ENCODE measurements at regions not wholly inside any gene's neighbourhood (a gene's known extent, or its start where the extent isn't known, plus 50 kb on each side); places are given as distances from the start of the nearest gene placed in this dataset.

- DNase-seq (ENCODE audit: low read depth in 1 of 2, low spot score in 1 of 2): no peak
Observed at GRCh38 chr9:79287708-79288290, 284.0 kb upstream of the TLE4 start.

- DNase-seq (ENCODE audit: low read depth in 1 of 2, low spot score in 1 of 2): no peak
Observed at GRCh38 chr9:79289856-79290255, 281.9 kb upstream of the TLE4 start.

GRCh38 chr9:79292731-79293280, 279.0 kb upstream of the TLE4 start:
- DNase-seq (ENCODE audit: low read depth in 1 of 2, low spot score in 1 of 2): no peak

GRCh38 chr9:79300068-79300467, 271.7 kb upstream of the TLE4 start:
- DNase-seq (ENCODE audit: low read depth in 1 of 2, low spot score in 1 of 2): no peak

- DNase-seq (ENCODE audit: low read depth in 1 of 2, low spot score in 1 of 2): no peak
Observed at GRCh38 chr9:79301085-79301484, 270.7 kb upstream of the TLE4 start.

GRCh38 chr9:79301551-79302391, 270.0 kb upstream of the TLE4 start:
- DNase-seq (ENCODE audit: low read depth in 1 of 2, low spot score in 1 of 2): no peak

GRCh38 chr9:79302569-79302968, 269.2 kb upstream of the TLE4 start:
- no peak for DNase-seq (ENCODE audit: low read depth in 1 of 2, low spot score in 1 of 2)

- no peak for DNase-seq (ENCODE audit: low read depth in 1 of 2, low spot score in 1 of 2)
Observed at GRCh38 chr9:79308012-79308411, 263.8 kb upstream of the TLE4 start.

GRCh38 chr9:79312686-79313421, 258.9 kb upstream of the TLE4 start:
- no peak for DNase-seq (ENCODE audit: low read depth in 1 of 2, low spot score in 1 of 2)

GRCh38 chr9:79325501-79325900, 246.3 kb upstream of the TLE4 start:
- no peak for DNase-seq (ENCODE audit: low read depth in 1 of 2, low spot score in 1 of 2)

- DNase-seq (ENCODE audit: low read depth in 1 of 2, low spot score in 1 of 2): no peak
Observed at GRCh38 chr9:79329861-79330260, 241.9 kb upstream of the TLE4 start.

GRCh38 chr9:79334001-79334400, 237.8 kb upstream of the TLE4 start:
- DNase-seq (ENCODE audit: low read depth in 1 of 2, low spot score in 1 of 2): no peak

GRCh38 chr9:79334711-79335110, 237.1 kb upstream of the TLE4 start:
- DNase-seq (ENCODE audit: low read depth in 1 of 2, low spot score in 1 of 2): no peak

GRCh38 chr9:79335987-79336386, 235.8 kb upstream of the TLE4 start:
- DNase-seq (ENCODE audit: low read depth in 1 of 2, low spot score in 1 of 2): no peak

GRCh38 chr9:79341561-79341960, 230.2 kb upstream of the TLE4 start:
- DNase-seq (ENCODE audit: low read depth in 1 of 2, low spot score in 1 of 2): no peak

- DNase-seq (ENCODE audit: low read depth in 1 of 2, low spot score in 1 of 2): no peak
Observed at GRCh38 chr9:79346350-79347020, 225.3 kb upstream of the TLE4 start.

- DNase-seq (ENCODE audit: low read depth in 1 of 2, low spot score in 1 of 2): no peak
Observed at GRCh38 chr9:79352322-79352721, 219.4 kb upstream of the TLE4 start.

GRCh38 chr9:79353856-79354520, 217.8 kb upstream of the TLE4 start:
- no peak for DNase-seq (ENCODE audit: low read depth in 1 of 2, low spot score in 1 of 2)

- no peak for DNase-seq (ENCODE audit: low read depth in 1 of 2, low spot score in 1 of 2)
Observed at GRCh38 chr9:79357194-79357593, 214.6 kb upstream of the TLE4 start.

GRCh38 chr9:79357616-79358015, 214.1 kb upstream of the TLE4 start:
- DNase-seq (ENCODE audit: low read depth in 1 of 2, low spot score in 1 of 2): no peak

Data from activated CD4-positive, alpha-beta T cell treated with anti-CD3 and anti-CD28 coated beads, Interleukin-2, amount 50 U/mL, for 24 hours (primary cell).